HFF-Myc (cell line): ENCODE measurements at regions not wholly inside any gene's neighbourhood (a gene's known extent, or its start where the extent isn't known, plus 50 kb on each side); places are given as distances from the start of the nearest gene placed in this dataset.

ENCODE experiments used
- DNase-seq: peaks from one replicate; pipeline ENCODE4 v3.0.0-alpha.2; 2011; ENCODE audit warnings: low read depth; ENCODE audit errors: extremely low read depth
- H3K4me3 ChIP-seq: replicated peaks from 2 replicates; pipeline ENCODE4 v1.5.1; 2011; ENCODE audit warnings: low read depth, mild to moderate bottlenecking, control low read depth, low read length
- TF ChIP-seq, protein P1 (sequence below): IDR thresholded peaks from 2 replicates; pipeline ENCODE4 v1.5.1; 2012; ENCODE audit warnings: mild to moderate bottlenecking, low read depth, low read length, control low read depth; ENCODE audit errors: missing control alignments

DNA sequence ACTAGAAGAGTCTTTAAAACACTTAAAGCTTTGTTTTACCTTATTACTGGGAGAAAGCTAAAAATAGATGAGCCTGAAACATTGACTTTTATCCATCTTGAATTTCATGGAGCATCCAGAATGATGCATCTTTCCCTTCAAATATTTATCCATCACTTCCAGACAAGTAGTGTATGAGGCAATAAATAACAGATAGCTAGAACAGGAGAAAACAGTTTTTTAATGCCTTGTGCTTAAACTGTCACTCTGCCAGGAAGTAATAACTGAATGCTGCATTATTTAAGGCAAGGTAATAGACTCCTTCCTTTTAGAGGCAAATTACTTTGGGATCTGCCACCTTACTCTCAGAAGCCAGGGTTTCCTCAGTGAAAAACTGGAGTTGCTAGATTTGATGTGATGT lies 225.8 kb upstream of the NAALADL2 start:
- DNase-seq: no peak
- H3K4me3 ChIP-seq: no peak overlapping the region
- TF ChIP-seq, protein P1, sequence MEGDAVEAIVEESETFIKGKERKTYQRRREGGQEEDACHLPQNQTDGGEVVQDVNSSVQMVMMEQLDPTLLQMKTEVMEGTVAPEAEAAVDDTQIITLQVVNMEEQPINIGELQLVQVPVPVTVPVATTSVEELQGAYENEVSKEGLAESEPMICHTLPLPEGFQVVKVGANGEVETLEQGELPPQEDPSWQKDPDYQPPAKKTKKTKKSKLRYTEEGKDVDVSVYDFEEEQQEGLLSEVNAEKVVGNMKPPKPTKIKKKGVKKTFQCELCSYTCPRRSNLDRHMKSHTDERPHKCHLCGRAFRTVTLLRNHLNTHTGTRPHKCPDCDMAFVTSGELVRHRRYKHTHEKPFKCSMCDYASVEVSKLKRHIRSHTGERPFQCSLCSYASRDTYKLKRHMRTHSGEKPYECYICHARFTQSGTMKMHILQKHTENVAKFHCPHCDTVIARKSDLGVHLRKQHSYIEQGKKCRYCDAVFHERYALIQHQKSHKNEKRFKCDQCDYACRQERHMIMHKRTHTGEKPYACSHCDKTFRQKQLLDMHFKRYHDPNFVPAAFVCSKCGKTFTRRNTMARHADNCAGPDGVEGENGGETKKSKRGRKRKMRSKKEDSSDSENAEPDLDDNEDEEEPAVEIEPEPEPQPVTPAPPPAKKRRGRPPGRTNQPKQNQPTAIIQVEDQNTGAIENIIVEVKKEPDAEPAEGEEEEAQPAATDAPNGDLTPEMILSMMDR: no peak

DNA sequence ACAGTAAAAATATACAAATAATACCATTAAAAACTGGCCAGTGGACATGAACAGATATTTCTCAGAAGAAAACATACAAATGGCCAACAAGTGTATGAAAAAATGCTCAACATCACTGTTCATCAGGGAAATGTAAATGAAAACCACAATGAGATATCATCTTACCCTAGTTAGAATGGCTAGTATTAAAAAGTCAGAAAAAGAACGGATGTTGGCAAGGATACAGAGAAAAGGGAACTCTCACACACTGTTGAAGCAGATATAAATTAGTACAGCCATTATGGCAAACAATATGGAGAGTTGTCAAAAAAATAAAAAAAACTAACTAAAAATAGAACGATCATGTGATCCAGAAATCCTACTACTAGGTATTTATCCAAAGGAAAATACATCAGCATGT lies 222.7 kb upstream of the NAALADL2 start:
- no peak for DNase-seq
- no peak overlapping the region for H3K4me3 ChIP-seq
- TF ChIP-seq, protein P1: no peak

DNA sequence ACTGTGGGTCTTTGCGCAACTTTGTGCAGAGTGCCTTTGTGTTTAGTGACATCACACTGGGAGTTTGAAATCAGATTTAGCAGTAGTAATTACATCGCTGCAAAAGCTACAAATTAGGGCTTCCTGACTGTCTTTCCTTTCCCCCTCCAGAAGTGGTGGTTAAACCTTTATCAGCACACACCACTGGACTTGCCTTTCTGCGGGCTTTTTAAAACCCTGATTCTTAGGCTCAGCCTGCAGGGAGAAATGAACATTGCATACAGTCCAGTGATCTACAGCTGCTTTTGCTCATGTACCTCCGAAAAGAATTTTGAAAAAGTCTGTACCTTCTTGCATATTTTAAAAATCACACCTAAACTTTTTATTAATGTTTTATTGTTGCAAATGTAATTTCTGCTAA lies 219.7 kb upstream of the NAALADL2 start:
- no peak for DNase-seq

DNA sequence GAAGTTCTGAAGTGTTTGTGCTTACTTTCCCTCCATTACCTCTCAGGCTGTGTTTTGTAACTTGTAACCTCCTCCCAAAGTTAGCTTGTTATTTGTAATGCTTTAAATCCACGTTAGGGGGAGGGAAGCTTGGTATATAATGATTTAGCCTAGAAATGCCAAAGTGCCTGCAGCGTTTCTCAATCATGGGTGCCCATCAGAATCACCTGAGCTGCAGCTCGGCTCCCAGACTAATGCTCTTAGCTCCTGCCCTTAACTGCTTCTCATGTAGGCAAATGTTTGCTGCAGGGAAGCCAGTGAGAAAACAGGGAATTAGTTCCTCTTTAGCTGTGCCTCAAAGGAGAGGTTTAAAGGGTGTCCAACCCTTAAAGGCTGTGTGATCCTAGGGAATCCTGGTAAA lies 219.2 kb upstream of the NAALADL2 start:
- TF ChIP-seq, protein P1: no peak
- DNase-seq: no peak
- H3K4me3 ChIP-seq: no peak overlapping the region

More for the DNA sequence above, 219.7 kb upstream of the NAALADL2 start:
- TF ChIP-seq, protein P1: no peak
- H3K4me3 ChIP-seq: no peak overlapping the region

DNA sequence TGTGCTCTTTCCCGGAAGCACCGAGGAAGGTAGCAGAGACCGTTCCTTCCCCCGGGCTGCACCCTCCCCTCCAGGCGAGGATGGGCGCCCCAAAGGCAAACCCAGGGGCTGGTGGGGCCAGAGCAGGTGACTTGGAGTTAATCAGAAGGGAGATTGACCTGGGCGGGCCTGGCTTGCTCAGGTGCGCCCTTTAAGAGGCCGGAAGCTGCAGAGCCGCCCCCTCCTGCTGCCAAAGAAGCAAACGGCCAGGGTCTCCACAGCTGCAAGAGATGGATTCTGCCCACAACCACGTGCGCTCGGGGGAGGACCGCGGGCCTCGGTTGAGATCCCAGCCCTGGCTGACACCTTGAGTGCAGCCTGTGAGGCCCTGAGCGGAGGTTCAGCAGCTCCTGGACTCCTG lies 218.2 kb upstream of the NAALADL2 start:
- no peak overlapping the region for H3K4me3 ChIP-seq
- TF ChIP-seq, protein P1: no peak
- no peak for DNase-seq

DNA sequence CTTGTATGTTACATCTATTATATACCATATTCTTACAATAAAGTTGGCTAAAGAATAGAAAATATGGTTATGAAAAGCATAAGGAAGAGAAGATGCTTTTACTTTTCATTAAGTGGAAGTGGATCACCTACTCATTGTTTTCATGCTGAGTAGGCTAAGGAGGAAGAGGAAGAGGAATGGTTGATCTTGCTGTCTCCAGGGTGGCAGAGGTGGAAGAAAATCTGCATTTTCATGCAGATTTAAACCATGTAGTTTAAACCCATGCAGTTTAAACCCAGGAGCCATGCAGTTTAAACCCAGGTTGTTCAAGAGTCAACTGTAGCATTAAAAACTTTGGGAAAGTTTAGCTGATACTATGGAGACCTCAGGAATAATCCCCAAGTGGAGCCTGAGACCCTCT lies 214.8 kb upstream of the NAALADL2 start:
- no peak overlapping the region for H3K4me3 ChIP-seq
- TF ChIP-seq, protein P1: no peak
- no peak for DNase-seq

DNA sequence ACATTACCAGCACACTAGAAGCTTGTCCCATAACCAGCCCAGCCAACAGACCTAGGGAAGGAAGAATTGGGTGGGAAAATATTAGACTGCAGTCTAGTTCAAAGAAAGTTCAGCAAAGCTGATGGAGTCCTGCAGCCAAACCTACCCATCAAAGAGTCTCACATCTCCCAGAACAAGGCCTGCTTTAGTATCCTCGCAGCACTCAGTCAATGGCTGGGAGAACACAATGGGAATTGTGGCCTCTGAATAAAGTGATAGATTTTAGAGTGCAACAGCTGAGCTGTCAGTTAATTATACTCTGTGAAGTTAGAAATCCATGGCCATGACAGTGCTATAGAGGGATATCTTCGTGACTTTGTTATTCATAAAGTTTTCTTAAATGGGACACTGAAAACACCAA lies 207.2 kb upstream of the NAALADL2 start:
- no peak for DNase-seq
- H3K4me3 ChIP-seq: no peak overlapping the region
- TF ChIP-seq, protein P1: no peak
